ENCODE measurements at regions not wholly inside any gene's neighbourhood (a gene's known extent, or its start where the extent isn't known, plus 50 kb on each side); places are given as distances from the start of the nearest gene placed in this dataset.

- DNase-seq (ENCODE audit: low read depth): no peak
Measured at GRCh38 chr13:106234636-106235035, 300.8 kb downstream of the EFNB2 start.

DNA sequence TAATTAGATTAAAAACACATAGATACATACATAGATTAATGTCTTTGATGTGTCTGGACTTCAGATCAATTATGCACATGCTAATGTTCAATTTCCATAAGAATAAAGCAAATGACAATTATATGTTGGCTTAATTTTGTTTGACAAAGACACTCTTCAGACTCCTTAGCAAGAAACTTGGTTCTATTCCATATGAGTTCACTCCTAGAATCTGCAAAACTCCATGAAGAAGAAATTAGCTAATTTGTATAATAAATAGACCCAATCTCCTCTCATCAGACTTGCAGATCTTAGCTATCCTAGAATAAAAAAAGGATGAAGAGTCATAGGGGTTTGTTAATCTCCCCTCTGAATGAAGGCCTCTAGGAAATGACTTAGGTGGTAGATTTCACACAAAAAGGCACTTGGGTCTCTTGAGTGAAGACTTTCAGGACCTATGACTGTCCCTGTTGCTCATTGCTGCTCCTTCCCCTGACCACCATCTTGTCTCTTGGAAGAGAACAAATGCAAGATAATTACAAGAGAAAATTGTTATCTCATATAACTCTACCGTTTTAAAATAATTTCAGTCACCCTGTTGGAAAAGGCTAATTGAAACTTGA lies 302.2 kb downstream of the EFNB2 start:
- DNase-seq (ENCODE audit: low read depth): no peak

DNA sequence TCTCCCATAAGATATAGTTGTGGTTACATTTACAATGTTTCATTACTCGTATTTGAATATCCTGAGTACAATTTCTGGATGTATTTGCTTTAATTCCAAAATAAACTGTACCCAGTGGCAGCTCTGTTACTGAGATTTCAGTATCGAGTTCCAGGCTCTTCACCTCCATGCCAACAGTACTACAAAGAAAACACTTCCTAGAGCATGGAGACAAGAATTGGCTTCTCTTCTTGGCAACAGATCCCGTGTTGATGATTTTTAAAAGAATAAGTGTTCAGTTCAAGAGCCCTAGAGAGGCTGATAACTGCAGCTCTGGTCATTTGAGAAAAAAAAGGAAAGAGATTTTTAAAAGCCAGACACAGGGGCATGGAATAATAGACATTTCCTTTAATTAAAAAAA lies 302.8 kb downstream of the EFNB2 start:
- DNase-seq (ENCODE audit: low read depth): no peak

DNA sequence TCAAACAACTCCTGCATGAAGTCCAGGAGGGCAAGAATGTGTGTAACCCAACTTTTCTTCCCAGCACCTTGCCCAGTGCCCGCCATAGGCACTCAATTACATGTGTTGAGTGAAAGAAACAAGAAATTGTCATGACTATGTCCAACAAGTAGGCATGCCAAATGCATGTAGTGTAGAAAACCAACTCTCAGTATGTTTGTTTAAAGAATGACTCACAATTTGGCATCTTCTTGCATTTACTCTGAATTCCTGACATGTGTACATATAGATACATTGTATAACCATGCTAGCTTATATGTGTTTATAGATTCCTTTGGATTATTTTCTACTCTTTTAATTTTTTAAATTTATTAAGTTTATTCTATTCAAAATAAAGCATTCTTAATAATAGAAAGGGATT lies 305.0 kb downstream of the EFNB2 start:
- DNase-seq (ENCODE audit: low read depth): no peak

GRCh38 chr13:106225126-106225525 lies 310.3 kb downstream of the EFNB2 start:
- no peak for DNase-seq (ENCODE audit: low read depth)

DNA sequence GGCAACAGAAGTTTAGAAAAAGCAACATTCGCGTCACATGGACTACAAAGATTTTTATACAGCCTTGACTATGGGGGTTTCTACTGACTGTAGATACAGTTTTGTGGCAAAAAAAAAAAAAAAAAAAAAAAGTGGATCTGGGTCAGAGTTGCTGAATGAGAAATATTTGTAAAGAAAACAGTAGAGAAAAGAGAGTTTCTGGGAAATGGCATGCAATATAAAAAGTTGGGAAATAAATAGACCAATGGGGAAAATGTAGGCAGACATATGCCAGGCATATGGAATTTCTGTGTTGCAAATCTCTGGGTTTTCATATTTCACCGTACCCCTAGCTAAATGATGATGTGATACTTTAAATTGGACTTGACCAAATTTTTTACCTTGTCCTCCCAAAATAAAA lies 315.3 kb downstream of the EFNB2 start:
- DNase-seq (ENCODE audit: low read depth): no peak

DNA sequence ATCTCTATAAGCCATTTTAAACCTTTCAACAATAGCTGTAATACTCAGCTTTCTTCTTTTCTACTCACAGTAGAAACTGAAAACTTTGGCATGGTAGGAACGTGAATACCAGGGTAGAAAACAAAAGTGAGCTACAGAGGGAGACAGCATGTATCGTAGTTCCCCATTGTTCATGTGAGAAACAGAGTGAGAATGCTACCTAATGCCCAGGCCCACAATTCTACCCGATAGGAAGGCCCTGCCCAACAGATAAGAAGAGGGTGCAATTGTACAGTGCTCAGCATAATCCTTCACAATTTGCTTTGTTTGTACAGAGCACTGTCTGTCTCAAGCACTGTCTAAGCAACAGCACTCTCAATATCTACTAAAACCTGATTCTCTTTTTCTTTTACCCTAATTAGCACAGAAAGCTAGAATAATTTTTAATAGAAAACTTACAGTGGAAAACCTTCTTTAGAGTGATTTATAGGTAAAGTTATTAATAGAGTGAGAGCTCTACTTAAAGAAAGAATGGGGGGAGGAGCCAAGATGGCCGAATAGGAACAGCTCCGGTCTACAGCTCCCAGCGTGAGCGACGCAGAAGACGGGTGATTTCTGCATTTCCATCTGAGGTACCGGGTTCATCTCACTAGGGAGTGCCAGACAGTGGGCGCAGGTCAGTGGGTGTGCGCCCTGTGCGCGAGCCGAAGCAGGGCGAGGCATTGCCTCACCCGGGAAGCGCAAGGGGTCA lies 322.3 kb downstream of the EFNB2 start:
- no peak for DNase-seq (ENCODE audit: low read depth)

- DNase-seq (ENCODE audit: low read depth): no peak
Measured at GRCh38 chr13:106212386-106213010, 323.0 kb downstream of the EFNB2 start.

- DNase-seq (ENCODE audit: low read depth): no peak
Measured at GRCh38 chr13:106210324-106210723, 325.1 kb downstream of the EFNB2 start.

GRCh38 chr13:106205871-106206270 lies 329.6 kb downstream of the EFNB2 start:
- DNase-seq (ENCODE audit: low read depth): no peak

- DNase-seq (ENCODE audit: low read depth): no peak
Measured at GRCh38 chr13:106197496-106197895, 338.0 kb downstream of the EFNB2 start.

GRCh38 chr13:106187501-106188095 lies 347.9 kb downstream of the EFNB2 start:
- DNase-seq (ENCODE audit: low read depth): no peak

DNA sequence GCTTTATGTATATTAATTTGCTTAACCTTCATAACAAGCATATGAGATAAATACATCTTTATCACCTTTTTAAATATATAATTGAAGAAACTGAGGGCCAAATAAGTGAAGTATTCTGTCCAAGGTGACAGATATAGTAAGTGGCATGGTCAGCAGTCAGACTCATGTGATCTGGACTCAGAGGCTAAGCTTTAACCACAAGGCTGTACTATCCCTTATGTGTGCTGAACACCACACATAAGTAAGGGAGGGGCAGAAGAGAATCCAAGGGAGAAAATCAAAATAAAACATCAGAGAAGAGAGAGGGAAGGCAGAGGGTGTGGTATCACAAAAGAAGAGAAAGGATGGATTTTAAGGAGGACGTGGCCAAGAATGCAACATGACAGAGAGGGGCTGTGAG lies 348.4 kb downstream of the EFNB2 start:
- no peak for DNase-seq (ENCODE audit: low read depth)

GRCh38 chr13:106186366-106187030 lies 349.0 kb downstream of the EFNB2 start:
- no peak for DNase-seq (ENCODE audit: low read depth)

DNA sequence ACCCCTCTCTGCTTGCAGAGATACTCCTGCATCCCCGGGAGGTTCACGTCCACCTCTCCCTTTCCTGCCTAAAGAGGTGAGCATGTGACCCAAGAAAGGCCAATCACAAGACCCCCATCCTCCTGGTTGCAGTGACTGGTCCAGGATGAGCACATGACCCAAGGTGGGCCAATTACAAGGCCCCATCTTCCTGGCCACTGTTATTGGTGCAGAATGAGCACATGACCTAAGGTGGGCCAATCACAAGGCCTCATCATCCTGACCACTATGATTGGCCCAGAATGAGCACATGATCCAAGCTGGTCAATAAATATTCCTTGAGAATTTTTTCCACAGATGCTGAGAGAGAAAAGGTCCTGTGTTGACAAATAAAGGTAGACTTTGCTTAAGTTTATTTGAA lies 350.7 kb downstream of the EFNB2 start:
- DNase-seq (ENCODE audit: low read depth): no peak

DNA sequence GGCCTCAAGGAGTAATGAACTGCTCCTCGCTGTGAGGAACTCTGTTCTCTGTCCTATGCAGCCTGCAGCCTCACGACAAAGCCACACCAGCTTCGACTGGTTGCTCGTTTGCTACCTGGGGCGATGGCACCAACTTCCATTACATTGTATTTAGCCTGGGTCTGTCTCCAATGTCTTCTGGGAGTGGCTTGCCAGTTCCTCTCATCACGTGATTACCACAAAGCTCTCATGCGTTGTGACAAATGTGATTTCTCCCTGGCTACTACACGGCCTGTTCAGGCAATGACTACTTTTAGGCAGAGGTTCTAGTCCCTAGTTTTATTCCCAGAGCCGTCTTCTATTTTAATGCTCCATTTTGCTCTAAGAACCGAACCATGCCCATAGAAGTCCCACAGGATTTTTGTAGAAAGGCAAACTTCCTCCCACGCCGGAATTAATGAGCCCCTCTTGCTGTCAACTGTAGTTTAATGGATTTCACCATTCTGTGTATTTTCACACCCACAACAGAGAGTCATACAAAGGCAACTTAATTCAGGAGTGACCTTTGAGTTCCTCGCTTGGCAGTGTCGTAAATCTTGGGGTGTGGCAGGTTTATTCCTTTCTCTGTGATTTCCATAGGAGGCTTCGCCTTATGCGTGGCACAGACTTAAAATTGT lies 351.9 kb downstream of the EFNB2 start:
- DNase-seq (ENCODE audit: low read depth): no peak

DNA sequence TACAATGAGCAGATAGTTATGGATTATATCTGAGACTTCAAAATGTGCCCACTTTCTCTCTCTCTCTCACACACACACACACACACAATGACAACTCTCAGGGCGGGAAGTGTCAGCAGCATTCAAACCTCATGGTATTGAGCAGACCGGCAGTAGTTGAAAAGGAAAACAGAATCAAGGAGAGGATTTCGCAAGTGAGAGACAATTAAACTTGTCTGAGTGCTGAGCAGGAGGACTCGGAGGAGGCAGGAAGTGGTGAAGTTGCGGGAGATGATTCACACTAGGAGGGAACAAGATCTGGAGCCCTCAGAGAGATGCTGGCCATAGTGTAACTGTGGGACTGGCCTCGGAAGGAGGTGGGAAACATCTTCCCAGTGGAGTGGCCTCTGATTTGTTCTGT lies 353.1 kb downstream of the EFNB2 start:
- no peak for DNase-seq (ENCODE audit: low read depth)

DNA sequence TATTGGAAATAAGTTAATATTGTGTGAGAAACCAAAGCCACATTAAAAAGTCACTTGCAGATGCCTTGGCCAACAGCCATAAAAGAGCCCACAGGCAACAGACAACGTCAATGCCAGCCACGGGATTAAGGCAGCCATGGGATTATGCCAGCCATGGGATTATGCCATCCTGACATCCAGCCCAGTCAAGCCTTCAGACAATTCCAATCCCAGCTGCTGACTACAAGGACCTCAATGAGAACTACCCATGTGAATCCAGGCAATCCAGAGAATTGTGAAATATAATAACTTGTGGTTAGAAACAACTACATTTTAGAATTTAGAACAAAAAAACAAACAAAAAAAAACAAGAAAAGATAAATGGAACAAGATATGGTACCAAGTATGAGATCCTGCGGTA lies 356.6 kb downstream of the EFNB2 start:
- no peak for DNase-seq (ENCODE audit: low read depth)

DNA sequence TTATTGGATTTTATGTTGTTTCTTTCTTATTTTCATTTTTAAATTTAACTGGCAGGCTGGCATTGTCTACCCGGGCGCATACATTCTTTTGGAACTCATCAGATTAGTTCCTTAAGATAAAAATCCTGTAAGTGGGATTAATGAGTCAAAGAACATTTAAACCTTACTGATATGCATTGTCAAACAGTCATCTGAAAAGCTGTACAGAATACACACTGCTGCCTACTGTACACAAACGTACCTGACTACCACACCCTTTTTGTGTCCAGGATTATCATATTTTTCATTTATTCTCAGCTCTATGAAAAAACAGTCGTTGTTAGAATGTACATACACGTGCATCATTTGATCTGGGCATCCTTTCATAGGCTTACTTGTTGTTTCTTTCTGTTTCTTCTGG lies 358.3 kb downstream of the EFNB2 start:
- no peak for DNase-seq (ENCODE audit: low read depth)

- DNase-seq (ENCODE audit: low read depth): no peak
Measured at GRCh38 chr13:106176117-106176516, 359.3 kb downstream of the EFNB2 start.

GRCh38 chr13:106173891-106174610 lies 361.4 kb downstream of the EFNB2 start:
- no peak for DNase-seq (ENCODE audit: low read depth)

Measured in stimulated activated CD4-positive, alpha-beta T cell treated with anti-CD3 and anti-CD28 coated beads, Interleukin-2, amount 100 ng/mL, for 4 hours (primary cell).